ENCODE measurements at regions not wholly inside any gene's neighbourhood (a gene's known extent, or its start where the extent isn't known, plus 50 kb on each side); places are given as distances from the start of the nearest gene placed in this dataset.
"Not testable (repeated sequence)": the region's sequence is repeated elsewhere in the genome, so short reads cannot be mapped to it uniquely, and the experiment has no call there.

DNA sequence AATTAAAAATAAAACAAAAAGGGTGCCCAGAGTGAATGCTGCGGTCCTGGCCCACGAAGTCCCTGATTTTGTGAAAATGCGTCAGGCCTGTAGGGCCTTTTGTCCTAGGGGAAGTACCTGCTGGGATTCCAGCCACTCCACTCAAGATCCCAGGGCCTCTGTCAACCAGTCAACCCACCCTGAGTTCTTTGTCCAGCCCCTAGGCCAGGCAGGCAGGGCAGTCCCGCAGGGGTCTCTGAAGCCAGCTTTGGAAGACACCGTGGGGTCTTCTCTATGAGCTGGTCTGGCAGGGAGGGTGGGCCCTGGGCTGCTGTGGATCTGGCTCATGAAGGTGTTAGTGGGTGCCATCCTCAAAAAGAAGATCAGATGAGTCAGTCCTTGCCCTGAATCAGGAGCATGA lies 452.5 kb upstream of the MKI67 start:
- no peaks in the 10 kb centered on the region for H3K27me3 ChIP-seq (ENCODE audit: insufficient read depth, low read length)
- Mint-ChIP-seq H3K36me3 (no peaks in the 10 kb centered on the region), H3K4me1 (no peaks in the 10 kb centered on the region), H3K27me3 (no peaks in the 10 kb centered on the region), H3K4me3 (no peak overlapping the region), H3K9me3 (no peaks in the 10 kb centered on the region), H3K27ac (no peak overlapping the region)
- no peaks in the 10 kb centered on the region for H3K9me3 ChIP-seq (ENCODE audit: control insufficient read depth in 1 of 2, low read length in 2 of 2)
- intact Hi-C loops (cut with micrococcal nuclease): no loop called here
- no peaks in the 10 kb centered on the region for H3K4me1 ChIP-seq (ENCODE audit: insufficient read depth, low read length)
- no peak overlapping the region for H3K27ac ChIP-seq (ENCODE audit: low read depth, low read length)
- ChIA-PET CTCF (ENCODE audit: partially characterized antibody) (no interaction called here), POLR2A (ENCODE audit: partially characterized antibody) (no interaction called here)
- no peak for DNase-seq
- no peaks in the 10 kb centered on the region for H3K36me3 ChIP-seq (ENCODE audit: insufficient read depth, low read length)
- H3K4me3 ChIP-seq (ENCODE audit: low read length in 2 of 2): no peak overlapping the region

DNA sequence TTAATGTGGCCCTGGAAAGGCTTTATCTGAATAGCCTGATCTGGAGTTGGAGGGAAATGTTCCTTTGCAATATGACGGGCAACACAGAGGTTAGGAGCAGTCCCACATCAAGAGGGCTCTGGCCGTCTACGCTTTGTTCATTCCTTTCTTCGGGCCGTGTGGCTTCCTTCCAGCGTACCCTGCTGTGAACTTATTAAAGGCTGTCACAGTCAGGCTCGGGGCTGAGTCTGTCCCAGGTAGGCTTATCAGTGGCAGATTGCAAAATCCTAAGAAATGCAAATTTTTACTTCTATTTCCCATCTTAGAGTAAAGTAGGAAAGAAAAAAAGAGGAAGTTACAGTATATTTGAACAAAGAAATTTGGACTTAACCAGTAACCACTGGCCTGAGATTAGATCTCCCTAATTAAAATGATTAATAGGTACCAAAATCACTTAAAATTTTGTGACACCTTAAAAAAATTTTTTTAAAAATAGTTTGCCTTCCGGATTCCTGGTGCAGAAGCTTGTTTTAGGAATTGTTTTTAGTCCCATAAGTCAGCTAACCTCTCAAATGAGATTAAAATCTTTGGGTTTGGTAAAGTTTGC lies 453.1 kb upstream of the MKI67 start:
- Histone ChIP-seq H3K9me3 (ENCODE audit: control insufficient read depth in 1 of 2, low read length in 2 of 2) (no peaks in the 10 kb centered on the region), H3K27ac (ENCODE audit: low read depth, low read length) (no peak overlapping the region), H3K27me3 (ENCODE audit: insufficient read depth, low read length) (no peaks in the 10 kb centered on the region), H3K4me1 (ENCODE audit: insufficient read depth, low read length) (no peaks in the 10 kb centered on the region), H3K4me3 (ENCODE audit: low read length in 2 of 2) (no peak overlapping the region), H3K36me3 (ENCODE audit: insufficient read depth, low read length) (no peaks in the 10 kb centered on the region)
- intact Hi-C loops (cut with micrococcal nuclease): no loop called here
- Mint-ChIP-seq H3K9me3 (no peaks in the 10 kb centered on the region), H3K27ac (no peak overlapping the region), H3K36me3 (no peaks in the 10 kb centered on the region), H3K4me3 (no peak overlapping the region), H3K27me3 (no peaks in the 10 kb centered on the region), H3K4me1 (no peaks in the 10 kb centered on the region)
- ChIA-PET CTCF (ENCODE audit: partially characterized antibody) (no interaction called here), POLR2A (ENCODE audit: partially characterized antibody) (no interaction called here)
- no peak for DNase-seq

DNA sequence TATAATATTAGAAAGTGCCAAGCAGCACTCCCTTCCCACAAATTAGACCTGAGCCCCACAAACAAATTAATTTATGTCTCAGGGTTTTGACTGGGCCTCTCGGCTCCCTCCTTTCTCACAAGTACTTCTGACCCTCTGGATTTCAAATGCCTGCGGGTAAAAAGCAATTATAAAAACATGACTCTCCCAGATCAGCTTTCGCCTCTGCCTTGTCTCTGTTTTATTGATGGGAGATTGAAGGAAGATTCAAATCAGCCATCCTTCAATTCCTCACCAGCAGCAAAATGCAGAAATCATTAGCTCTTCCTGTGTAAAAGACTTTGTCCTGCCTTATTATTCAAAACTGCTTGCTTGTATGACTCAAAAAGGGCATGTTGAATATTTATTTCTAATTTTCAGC lies 453.7 kb upstream of the MKI67 start:
- Histone ChIP-seq H3K27me3 (ENCODE audit: insufficient read depth, low read length) (no peaks in the 10 kb centered on the region), H3K9me3 (ENCODE audit: control insufficient read depth in 1 of 2, low read length in 2 of 2) (no peaks in the 10 kb centered on the region), H3K4me1 (ENCODE audit: insufficient read depth, low read length) (no peaks in the 10 kb centered on the region), H3K27ac (ENCODE audit: low read depth, low read length) (no peak overlapping the region), H3K4me3 (ENCODE audit: low read length in 2 of 2) (no peak overlapping the region), H3K36me3 (ENCODE audit: insufficient read depth, low read length) (no peaks in the 10 kb centered on the region)
- Mint-ChIP-seq H3K4me3 (no peak overlapping the region), H3K27me3 (no peaks in the 10 kb centered on the region), H3K36me3 (no peaks in the 10 kb centered on the region), H3K9me3 (no peaks in the 10 kb centered on the region), H3K27ac (no peak overlapping the region), H3K4me1 (no peaks in the 10 kb centered on the region)
- ChIA-PET CTCF (ENCODE audit: partially characterized antibody) (no interaction called here), POLR2A (ENCODE audit: partially characterized antibody) (no interaction called here)
- DNase-seq: no peak
- intact Hi-C loops (cut with micrococcal nuclease): no loop called here

DNA sequence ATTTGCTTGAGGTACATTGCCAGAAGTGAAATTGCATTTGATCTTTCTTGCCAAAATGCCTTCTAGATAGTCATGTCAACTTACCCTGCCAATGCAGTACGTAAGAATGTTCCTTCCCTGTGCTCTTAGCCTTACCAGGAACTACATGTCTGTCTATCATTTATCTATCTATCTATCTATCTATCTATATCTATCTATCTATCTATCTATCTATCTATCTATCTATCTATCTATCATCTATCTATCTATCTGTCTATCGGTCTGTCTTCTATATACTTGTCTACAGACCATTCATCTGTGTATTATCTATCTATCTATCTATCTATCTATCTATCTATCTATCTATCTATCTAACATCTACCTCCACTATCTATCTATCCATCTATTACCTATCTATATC lies 456.9 kb upstream of the MKI67 start:
- H3K9me3 Mint-ChIP-seq; POLR2A ChIA-PET (ENCODE audit: partially characterized antibody); H3K27ac ChIP-seq (ENCODE audit: low read depth, low read length); H3K4me1 Mint-ChIP-seq; H3K4me1 ChIP-seq (ENCODE audit: insufficient read depth, low read length); intact Hi-C loops (cut with micrococcal nuclease); H3K9me3 ChIP-seq (ENCODE audit: control insufficient read depth in 1 of 2, low read length in 2 of 2); H3K36me3 ChIP-seq (ENCODE audit: insufficient read depth, low read length); H3K4me3 ChIP-seq (ENCODE audit: low read length in 2 of 2); DNase-seq; CTCF ChIA-PET (ENCODE audit: partially characterized antibody); H3K4me3 Mint-ChIP-seq; H3K36me3 Mint-ChIP-seq; H3K27ac Mint-ChIP-seq; H3K27me3 ChIP-seq (ENCODE audit: insufficient read depth, low read length); H3K27me3 Mint-ChIP-seq: not testable (repeated sequence)

DNA sequence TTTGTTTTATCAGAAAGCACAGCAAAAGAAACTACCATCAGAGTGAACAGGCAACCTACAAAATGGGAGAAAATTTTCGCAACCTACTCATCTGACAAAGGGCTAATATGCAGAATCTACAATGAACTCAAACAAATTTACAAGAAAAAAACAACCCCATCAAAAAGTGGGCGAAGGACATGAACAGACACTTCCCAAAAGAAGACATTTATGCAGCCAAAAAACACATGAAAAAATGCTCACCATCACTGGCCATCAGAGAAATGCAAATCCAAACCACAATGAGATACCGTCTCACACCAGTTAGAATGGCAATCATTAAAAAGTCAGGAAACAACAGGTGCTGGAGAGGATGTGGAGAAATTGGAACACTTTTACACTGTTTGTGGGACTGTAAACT lies 460.4 kb upstream of the MKI67 start:
- H3K9me3 Mint-ChIP-seq; H3K4me3 Mint-ChIP-seq; H3K9me3 ChIP-seq (ENCODE audit: control insufficient read depth in 1 of 2, low read length in 2 of 2); DNase-seq; POLR2A ChIA-PET (ENCODE audit: partially characterized antibody); H3K36me3 Mint-ChIP-seq; H3K27ac Mint-ChIP-seq; intact Hi-C loops (cut with micrococcal nuclease); H3K36me3 ChIP-seq (ENCODE audit: insufficient read depth, low read length); H3K27me3 ChIP-seq (ENCODE audit: insufficient read depth, low read length); H3K4me1 ChIP-seq (ENCODE audit: insufficient read depth, low read length); H3K4me3 ChIP-seq (ENCODE audit: low read length in 2 of 2); H3K27ac ChIP-seq (ENCODE audit: low read depth, low read length); CTCF ChIA-PET (ENCODE audit: partially characterized antibody); H3K4me1 Mint-ChIP-seq; H3K27me3 Mint-ChIP-seq: not testable (repeated sequence)

DNA sequence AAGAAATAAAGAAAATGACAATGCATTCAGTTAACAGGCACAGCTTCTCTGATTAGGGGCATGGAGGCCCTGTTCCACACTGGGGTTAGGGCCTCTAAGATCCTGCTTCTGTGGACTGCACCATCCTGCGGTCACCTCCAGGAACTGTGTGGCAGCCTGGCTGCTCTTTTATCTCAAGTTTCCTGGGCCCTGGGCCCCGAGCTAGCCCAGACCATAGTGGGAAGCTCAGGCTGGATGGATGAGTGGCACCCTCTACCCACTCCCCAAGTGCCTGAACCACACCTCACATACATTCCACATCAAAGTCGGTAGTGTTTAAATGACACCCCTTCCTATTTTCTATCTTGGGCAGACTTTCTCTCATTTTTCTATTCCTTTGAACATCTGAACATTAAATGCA lies 461.5 kb upstream of the MKI67 start:
- Mint-ChIP-seq H3K27me3 (no peaks in the 10 kb centered on the region), H3K36me3 (no peaks in the 10 kb centered on the region)
- intact Hi-C loops (cut with micrococcal nuclease): no loop called here

DNA sequence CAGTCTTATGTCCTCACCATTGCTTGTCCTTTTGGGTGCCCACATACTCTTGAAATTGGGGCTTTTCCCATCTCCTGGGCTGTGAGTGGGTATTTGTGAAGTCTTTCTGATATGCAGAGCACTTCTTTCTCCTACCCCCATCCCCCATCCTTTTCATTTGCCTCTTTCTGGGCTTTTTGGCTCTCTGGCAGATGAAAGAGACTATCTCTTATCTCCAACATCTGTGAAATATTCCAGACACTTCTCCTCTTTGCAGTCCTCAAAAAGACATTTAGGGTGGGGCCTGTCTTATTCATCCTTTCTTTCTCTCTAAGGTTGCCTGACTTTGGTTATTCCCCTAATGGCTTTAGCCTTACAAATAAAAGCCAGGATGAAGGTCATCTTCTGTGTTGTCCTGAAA lies 462.2 kb upstream of the MKI67 start:
- Histone ChIP-seq H3K27ac (ENCODE audit: low read depth, low read length) (no peak overlapping the region), H3K27me3 (ENCODE audit: insufficient read depth, low read length) (no peaks in the 10 kb centered on the region), H3K9me3 (ENCODE audit: control insufficient read depth in 1 of 2, low read length in 2 of 2) (no peaks in the 10 kb centered on the region), H3K4me1 (ENCODE audit: insufficient read depth, low read length) (no peaks in the 10 kb centered on the region), H3K36me3 (ENCODE audit: insufficient read depth, low read length) (no peaks in the 10 kb centered on the region), H3K4me3 (ENCODE audit: low read length in 2 of 2) (no peak overlapping the region)
- Mint-ChIP-seq H3K9me3 (peaks cover 0 to 9% (median 3%) of the 10 kb centered on the region in 8 donors), H3K4me3 (no peak overlapping the region), H3K27ac (peak overlapping the region in 1 of 7 donors; percentile 5), H3K4me1 (no peaks in the 10 kb centered on the region), H3K27me3 (no peaks in the 10 kb centered on the region), H3K36me3 (no peaks in the 10 kb centered on the region)
- intact Hi-C loops (cut with micrococcal nuclease): no loop called here
- DNase-seq: no peak
- POLR2A ChIA-PET (ENCODE audit: partially characterized antibody): no interaction called here
- CTCF ChIA-PET (ENCODE audit: partially characterized antibody): no interaction called here

More for the DNA sequence above, 461.5 kb upstream of the MKI67 start:
- no peaks in the 10 kb centered on the region for H3K4me1 Mint-ChIP-seq
- no peaks in the 10 kb centered on the region for H3K27me3 ChIP-seq (ENCODE audit: insufficient read depth, low read length)
- no peak for DNase-seq
- POLR2A ChIA-PET (ENCODE audit: partially characterized antibody): no interaction called here
- no peak overlapping the region for H3K27ac Mint-ChIP-seq
- H3K36me3 ChIP-seq (ENCODE audit: insufficient read depth, low read length): no peaks in the 10 kb centered on the region
- no peak overlapping the region for H3K27ac ChIP-seq (ENCODE audit: low read depth, low read length)
- CTCF ChIA-PET (ENCODE audit: partially characterized antibody): no interaction called here
- H3K4me3 ChIP-seq (ENCODE audit: low read length in 2 of 2): no peak overlapping the region
- H3K4me3 Mint-ChIP-seq: no peak overlapping the region
- H3K9me3 Mint-ChIP-seq: peaks cover 0 to 9% (median 3%) of the 10 kb centered on the region in 8 donors
- no peaks in the 10 kb centered on the region for H3K9me3 ChIP-seq (ENCODE audit: control insufficient read depth in 1 of 2, low read length in 2 of 2)
- H3K4me1 ChIP-seq (ENCODE audit: insufficient read depth, low read length): no peaks in the 10 kb centered on the region

DNA sequence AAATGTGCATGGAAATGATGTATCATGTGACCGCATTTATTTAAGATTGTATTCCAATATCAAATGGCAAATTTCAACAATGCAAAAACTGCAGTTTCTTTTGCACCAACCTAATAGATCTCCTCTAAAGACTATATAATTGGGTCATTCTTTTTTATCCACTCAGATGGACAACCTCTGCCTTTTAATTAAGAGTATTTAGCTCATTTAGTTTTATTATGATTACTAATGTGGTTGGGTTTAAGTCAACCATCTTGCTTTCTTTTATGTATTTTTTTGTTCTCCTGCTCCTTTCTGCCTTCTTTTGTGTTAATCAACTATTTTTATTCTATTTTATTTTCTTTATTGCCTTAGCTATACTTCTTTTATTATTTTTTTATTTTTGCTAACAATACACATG lies 468.5 kb upstream of the MKI67 start:
- intact Hi-C loops (cut with micrococcal nuclease): no loop called here
- Mint-ChIP-seq H3K36me3 (no peaks in the 10 kb centered on the region), H3K27me3 (peaks cover 0 to 1% of the 10 kb centered on the region in 2 donors), H3K4me3 (no peak overlapping the region), H3K4me1 (no peaks in the 10 kb centered on the region), H3K9me3 (peaks cover 0 to 13% (median 0%) of the 10 kb centered on the region in 8 donors), H3K27ac (no peak overlapping the region)
- H3K27ac ChIP-seq (ENCODE audit: low read depth, low read length): no peak overlapping the region
- H3K36me3 ChIP-seq (ENCODE audit: insufficient read depth, low read length): no peaks in the 10 kb centered on the region
- ChIA-PET CTCF (ENCODE audit: partially characterized antibody) (no interaction called here), POLR2A (ENCODE audit: partially characterized antibody) (no interaction called here)
- DNase-seq: no peak
- no peaks in the 10 kb centered on the region for H3K27me3 ChIP-seq (ENCODE audit: insufficient read depth, low read length)
- H3K9me3 ChIP-seq (ENCODE audit: control insufficient read depth in 1 of 2, low read length in 2 of 2): no peaks in the 10 kb centered on the region
- H3K4me3 ChIP-seq (ENCODE audit: low read length in 2 of 2): no peak overlapping the region
- no peaks in the 10 kb centered on the region for H3K4me1 ChIP-seq (ENCODE audit: insufficient read depth, low read length)

Measured in CD4-positive, alpha-beta memory T cell (primary cell).